Suprapubic skin (tissue), 4 donors: ENCODE measurements at regions not wholly inside any gene's neighbourhood (a gene's known extent, or its start where the extent isn't known, plus 50 kb on each side); places are given as distances from the start of the nearest gene placed in this dataset.
"Not testable (repeated sequence)": the region's sequence is repeated elsewhere in the genome, so short reads cannot be mapped to it uniquely, and the experiment has no call there.

Experiments used
- DNase-seq, 2 donors: peaks; one replicate each; pipeline ENCODE4 v3.0.0-alpha.2; 2019; ENCODE audit warnings: low spot score in 2 of 2
- H3K27ac ChIP-seq: fragments of 200-600 bp; sonication (generic); one replicate; pipeline ENCODE4 v1.5.1; 2019
- H3K27me3 ChIP-seq: fragments of 200-600 bp; sonication (generic); one replicate; pipeline ENCODE4 v1.5.1; 2019
- H3K36me3 ChIP-seq: fragments of 200-600 bp; sonication (generic); one replicate; pipeline ENCODE4 v1.5.1; 2019
- H3K4me1 ChIP-seq: fragments of 200-600 bp; sonication (generic); one replicate; pipeline ENCODE4 v1.5.1; 2019
- H3K4me3 ChIP-seq: fragments of 200-600 bp; sonication (generic); one replicate; pipeline ENCODE4 v1.5.1; 2019; ENCODE audit warnings: mild to moderate bottlenecking
- H3K9me3 ChIP-seq: fragments of 200-600 bp; sonication (generic); one replicate; pipeline ENCODE4 v1.5.1; 2019
- CTCF ChIP-seq, 2 donors: fragments of 200-600 bp in 1 of 2; fragments of 450-650 bp in 1 of 2; sonication (generic) in 1 of 2; IDR thresholded peaks; one replicate each; pipeline ENCODE4 v1.5.1; 2016 to 2019; ENCODE audit warnings: antibody characterized with exemption in 2 of 2, mild to moderate bottlenecking in 1 of 2, moderate library complexity in 1 of 2
- EP300 ChIP-seq: sonication (generic); formaldehyde crosslinking; IDR thresholded peaks from one replicate; pipeline ENCODE4 v1.6.1; 2017; ENCODE audit warnings: antibody characterized with exemption
- POLR2A ChIP-seq, 2 donors: fragments of 450-650 bp; IDR thresholded peaks; one replicate each; pipeline ENCODE4 v1.6.1; 2017; ENCODE audit warnings: antibody characterized with exemption in 2 of 2, mild to moderate bottlenecking in 2 of 2, moderate library complexity in 2 of 2
- POLR2AphosphoS5 ChIP-seq, 3 donors: sonication (generic); formaldehyde crosslinking; IDR thresholded peaks; one replicate each; pipeline ENCODE4 v1.6.1; 2017; ENCODE audit warnings: antibody characterized with exemption in 3 of 3
- WGBS: methylation state at CpG from one replicate; pipeline ENCODE4 v1.1.5; 2018; 5-methylcytosine and 5-hydroxymethylcytosine counted together

GRCh38 chr17:72463287-72464102 lies 342.7 kb downstream of the SOX9 start:
- Histone ChIP-seq H3K4me1 (peaks cover 34% of the 10 kb centered on the region), H3K36me3 (no peaks in the 10 kb centered on the region), H3K9me3 (no peaks in the 10 kb centered on the region), H3K27ac (no peak overlapping the region), H3K4me3 (no peak overlapping the region), H3K27me3 (no peaks in the 10 kb centered on the region)
- 81% methylated on average over 10 of the region's 10 CpGs for WGBS
- DNase-seq: no peak
- TF ChIP-seq POLR2AphosphoS5 (IDR thresholded peaks at IDR 0.05) (no peak), EP300 (no peak), CTCF (IDR thresholded peaks at IDR 0.05) (no peak), POLR2A (IDR thresholded peaks at IDR 0.05) (no peak)

DNA sequence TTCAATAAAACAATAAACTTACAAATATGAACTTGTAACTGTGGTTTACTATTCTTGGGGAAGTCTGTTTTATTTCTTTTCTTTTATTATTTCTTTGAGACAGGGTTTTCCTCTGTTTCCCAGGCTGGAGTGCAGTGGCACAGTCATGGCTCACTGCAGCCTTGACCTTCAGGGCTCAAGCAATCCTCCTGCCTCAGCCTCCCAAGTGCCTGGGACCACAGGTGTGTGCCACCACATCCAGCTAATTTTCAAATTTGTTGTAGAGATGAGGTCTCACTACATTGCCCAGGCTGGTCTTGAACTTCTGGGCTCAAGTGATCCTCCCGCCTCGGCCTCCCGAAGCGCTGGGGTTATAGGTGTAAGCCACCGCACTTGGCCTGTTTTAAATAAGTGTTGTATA lies 343.4 kb downstream of the SOX9 start:
- not testable (repeated sequence) for H3K27ac ChIP-seq

DNA sequence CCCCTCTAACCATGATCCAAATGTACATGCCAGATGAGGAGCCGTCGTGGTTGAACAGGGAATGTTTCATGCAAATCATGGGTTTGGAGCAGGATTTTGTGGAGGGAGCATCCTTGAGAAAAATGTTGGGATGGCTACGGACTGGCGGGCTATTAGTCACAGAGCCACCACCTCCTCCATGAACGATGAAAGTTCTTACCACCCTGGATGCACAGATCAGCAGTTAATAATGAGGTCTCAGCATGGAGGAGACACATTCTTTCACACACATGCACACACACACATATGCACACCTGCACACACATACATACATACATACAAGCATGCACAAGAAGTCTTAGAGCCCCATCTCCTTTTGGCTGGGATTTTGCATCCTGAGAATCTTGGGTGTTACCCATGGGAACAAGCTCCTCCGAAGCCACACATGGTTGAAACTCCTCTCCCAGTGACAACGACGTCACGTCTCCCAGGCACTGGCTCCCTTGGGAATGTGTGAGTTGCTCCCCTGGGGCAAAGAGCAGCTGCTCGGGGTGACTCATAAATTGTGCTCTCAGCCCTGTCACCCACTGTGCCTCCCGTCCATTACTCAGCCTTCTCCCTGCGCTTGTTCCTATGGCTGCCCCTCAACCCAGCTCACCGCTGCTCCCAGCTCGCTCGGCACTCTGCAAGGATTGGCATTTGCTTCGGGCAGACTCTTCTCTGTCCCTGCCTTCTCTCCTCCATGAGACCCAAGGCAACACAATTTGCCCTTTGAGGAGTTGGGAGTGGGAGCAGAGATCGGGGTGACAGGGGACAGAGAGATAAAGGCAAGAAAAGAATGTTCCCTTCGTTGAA lies 344.6 kb downstream of the SOX9 start:
- H3K27me3 ChIP-seq: no peaks in the 10 kb centered on the region
- H3K27ac ChIP-seq: peak overlapping the region; percentile 50
- WGBS: 52% methylated on average over 15 of the region's 18 CpGs
- no peak for TF ChIP-seq EP300
- TF ChIP-seq CTCF (IDR thresholded peaks at IDR 0.05): no peak
- TF ChIP-seq POLR2A (IDR thresholded peaks at IDR 0.05): no peak
- TF ChIP-seq POLR2AphosphoS5 (IDR thresholded peaks at IDR 0.05): no peak
- no peak for DNase-seq
- H3K4me1 ChIP-seq: peaks cover 46% of the 10 kb centered on the region
- no peaks in the 10 kb centered on the region for H3K9me3 ChIP-seq
- no peak overlapping the region for H3K4me3 ChIP-seq
- H3K36me3 ChIP-seq: no peaks in the 10 kb centered on the region

More for the DNA sequence above, 343.4 kb downstream of the SOX9 start:
- DNase-seq, H3K36me3 ChIP-seq, H3K9me3 ChIP-seq, H3K27me3 ChIP-seq, H3K4me3 ChIP-seq: not testable (repeated sequence)
- H3K4me1 ChIP-seq: peaks cover 39% of the 10 kb centered on the region
- WGBS: 100% methylated on average over 5 of the region's 5 CpGs

GRCh38 chr17:72466199-72466598 lies 345.4 kb downstream of the SOX9 start:
- H3K27me3 ChIP-seq: no peaks in the 10 kb centered on the region
- DNase-seq: no peak
- no peak overlapping the region for H3K4me3 ChIP-seq
- no peaks in the 10 kb centered on the region for H3K9me3 ChIP-seq
- no peak for TF ChIP-seq EP300
- no peak for TF ChIP-seq POLR2AphosphoS5 (IDR thresholded peaks at IDR 0.05)
- peaks cover 46% of the 10 kb centered on the region for H3K4me1 ChIP-seq
- no peaks in the 10 kb centered on the region for H3K36me3 ChIP-seq
- H3K27ac ChIP-seq: peak overlapping the region; percentile 50

DNA sequence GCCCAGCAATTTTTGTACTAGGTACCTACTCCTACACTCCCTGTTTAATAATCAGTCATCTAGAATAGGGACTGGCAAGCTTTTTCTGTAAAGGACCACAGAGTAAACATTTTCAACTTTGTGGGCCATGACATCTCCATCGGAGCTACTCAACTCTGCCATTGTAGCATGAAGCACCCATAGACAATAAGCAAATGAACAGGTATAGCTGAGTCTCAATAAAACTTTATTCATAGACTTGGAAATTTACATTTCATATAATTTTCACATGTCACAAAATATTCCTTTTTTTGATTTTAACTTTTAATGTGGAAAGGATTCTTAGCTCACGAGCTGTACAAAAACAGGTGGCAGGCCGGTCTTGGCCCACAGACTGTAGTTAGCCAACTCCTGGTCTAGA lies 345.8 kb downstream of the SOX9 start:
- TF ChIP-seq POLR2AphosphoS5 (IDR thresholded peaks at IDR 0.05): no peak
- TF ChIP-seq POLR2A (IDR thresholded peaks at IDR 0.05): no peak
- no peak for TF ChIP-seq CTCF (IDR thresholded peaks at IDR 0.05)
- no peak for TF ChIP-seq EP300
- no peaks in the 10 kb centered on the region for H3K27me3 ChIP-seq
- no peak overlapping the region for H3K27ac ChIP-seq
- peaks cover 46% of the 10 kb centered on the region for H3K4me1 ChIP-seq
- no peak for DNase-seq
- WGBS: 96% methylated on average over 3 of the region's 3 CpGs
- H3K4me3 ChIP-seq: no peak overlapping the region
- no peaks in the 10 kb centered on the region for H3K36me3 ChIP-seq
- H3K9me3 ChIP-seq: no peaks in the 10 kb centered on the region
